ENCODE measurements at regions not wholly inside any gene's neighbourhood (a gene's known extent, or its start where the extent isn't known, plus 50 kb on each side); places are given as distances from the start of the nearest gene placed in this dataset.
A peak's percentile ranks its signal among the peaks of the same experiment; 100 is the strongest.

DNA sequence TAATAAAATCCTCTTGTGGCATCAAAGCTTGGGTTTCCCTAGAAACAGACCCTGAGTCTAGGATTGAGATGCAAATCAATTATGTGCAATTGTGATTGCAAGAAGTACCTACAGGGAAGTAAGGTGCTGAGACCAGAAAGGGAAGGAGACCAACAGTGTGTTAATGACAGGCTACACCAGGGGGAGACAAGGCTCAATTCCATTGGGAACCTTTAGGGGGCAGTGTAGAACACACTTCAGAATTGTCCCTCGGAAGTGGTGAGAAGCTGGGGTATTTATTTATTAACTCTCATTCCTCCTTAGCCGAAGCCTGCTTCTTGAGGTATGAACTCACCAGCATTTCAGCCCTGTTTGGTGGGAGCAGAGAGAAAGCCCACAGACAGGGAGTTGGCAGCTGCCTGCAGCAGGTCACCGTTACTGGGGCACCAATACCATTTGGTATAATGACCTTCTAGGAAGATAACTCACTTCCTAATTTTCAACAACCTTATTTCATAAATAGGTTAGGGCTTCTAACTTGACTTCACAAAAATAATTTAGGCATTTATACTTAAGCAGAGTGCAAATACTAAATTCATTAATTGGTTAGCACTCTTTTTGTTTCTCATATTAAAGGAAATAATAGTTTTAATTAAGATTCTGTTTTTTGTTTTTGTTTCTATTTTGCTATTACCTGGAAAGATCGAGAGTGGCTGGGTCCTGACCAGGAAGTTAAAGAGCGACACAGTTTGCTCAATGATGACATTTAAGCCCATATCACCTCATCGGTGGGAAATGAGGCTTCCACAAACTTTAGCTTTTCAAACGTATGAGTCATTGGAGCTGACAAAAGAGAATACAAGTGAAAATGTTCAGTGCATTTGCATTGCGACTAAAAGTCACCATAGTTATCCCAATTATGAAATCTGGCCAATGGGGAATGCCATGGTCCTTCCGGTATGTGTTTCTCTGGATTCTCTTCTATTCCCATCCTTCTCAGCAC lies 94.8 kb downstream of the BTBD3 start:
- TF ChIP-seq, protein P1, sequence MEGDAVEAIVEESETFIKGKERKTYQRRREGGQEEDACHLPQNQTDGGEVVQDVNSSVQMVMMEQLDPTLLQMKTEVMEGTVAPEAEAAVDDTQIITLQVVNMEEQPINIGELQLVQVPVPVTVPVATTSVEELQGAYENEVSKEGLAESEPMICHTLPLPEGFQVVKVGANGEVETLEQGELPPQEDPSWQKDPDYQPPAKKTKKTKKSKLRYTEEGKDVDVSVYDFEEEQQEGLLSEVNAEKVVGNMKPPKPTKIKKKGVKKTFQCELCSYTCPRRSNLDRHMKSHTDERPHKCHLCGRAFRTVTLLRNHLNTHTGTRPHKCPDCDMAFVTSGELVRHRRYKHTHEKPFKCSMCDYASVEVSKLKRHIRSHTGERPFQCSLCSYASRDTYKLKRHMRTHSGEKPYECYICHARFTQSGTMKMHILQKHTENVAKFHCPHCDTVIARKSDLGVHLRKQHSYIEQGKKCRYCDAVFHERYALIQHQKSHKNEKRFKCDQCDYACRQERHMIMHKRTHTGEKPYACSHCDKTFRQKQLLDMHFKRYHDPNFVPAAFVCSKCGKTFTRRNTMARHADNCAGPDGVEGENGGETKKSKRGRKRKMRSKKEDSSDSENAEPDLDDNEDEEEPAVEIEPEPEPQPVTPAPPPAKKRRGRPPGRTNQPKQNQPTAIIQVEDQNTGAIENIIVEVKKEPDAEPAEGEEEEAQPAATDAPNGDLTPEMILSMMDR (IDR thresholded peaks at IDR 0.05) = peak; percentile 35 to 60 (median 42)
- TF ChIP-seq POLR2A (IDR thresholded peaks at IDR 0.05) (no peak), POLR2AphosphoS5 (IDR thresholded peaks at IDR 0.05) (no peak)
